ENCODE measurements at regions not wholly inside any gene's neighbourhood (a gene's known extent, or its start where the extent isn't known, plus 50 kb on each side); places are given as distances from the start of the nearest gene placed in this dataset.

- no peaks in the 10 kb centered on the region for H3K9me2 ChIP-seq (replicated peaks; ENCODE audit: low read depth, low read length)
- H3F3A ChIP-seq (ENCODE audit: low read depth): no peaks in the 10 kb centered on the region
- H3K9me3 ChIP-seq (ENCODE audit: insufficient read depth, low read depth, low read length): no peaks in the 10 kb centered on the region
- TF ChIP-seq EZH2phosphoT487 (IDR thresholded peaks at IDR 0.05; ENCODE audit: borderline replicate concordance) (no peak), CTCF (conservative IDR thresholded peaks at IDR 0.05; ENCODE audit: low read length) (no peak)
- H2AFZ ChIP-seq (ENCODE audit: low read length): no peak overlapping the region
- no peak overlapping the region for H3K4me2 ChIP-seq (ENCODE audit: low read depth, low read length, poor library complexity, severe bottlenecking)
- H4K20me1 ChIP-seq (ENCODE audit: insufficient read depth, low read length, poor library complexity, severe bottlenecking): no peaks in the 10 kb centered on the region
- no peaks in the 10 kb centered on the region for H3K27me3 ChIP-seq (ENCODE audit: insufficient read depth, low read length, poor library complexity, severe bottlenecking)
- H3K9ac ChIP-seq (ENCODE audit: low read depth, low read length, poor library complexity, severe bottlenecking): no peak overlapping the region
- H3K4me1 ChIP-seq (ENCODE audit: insufficient read depth, low read length, poor library complexity, severe bottlenecking): peaks cover under 1% of the 10 kb centered on the region
- no peaks in the 10 kb centered on the region for H3K79me2 ChIP-seq (ENCODE audit: insufficient read depth, low read length)
- H3K4me3 ChIP-seq (ENCODE audit: low read length, poor library complexity, severe bottlenecking): no peak overlapping the region
- H3K36me3 ChIP-seq (ENCODE audit: insufficient read depth, low read length): no peaks in the 10 kb centered on the region
Observed at GRCh38 chr2:8343031-8343430, 338.8 kb upstream of the ID2 start.

- Histone ChIP-seq H3K9me2 (replicated peaks; ENCODE audit: low read depth, low read length) (no peaks in the 10 kb centered on the region), H3K79me2 (ENCODE audit: insufficient read depth, low read length) (no peaks in the 10 kb centered on the region), H3K4me3 (ENCODE audit: low read length, poor library complexity, severe bottlenecking) (no peak overlapping the region), H3K4me1 (ENCODE audit: insufficient read depth, low read length, poor library complexity, severe bottlenecking) (no peaks in the 10 kb centered on the region), H3K27me3 (ENCODE audit: insufficient read depth, low read length, poor library complexity, severe bottlenecking) (no peaks in the 10 kb centered on the region), H3F3A (ENCODE audit: low read depth) (no peaks in the 10 kb centered on the region), H3K4me2 (ENCODE audit: low read depth, low read length, poor library complexity, severe bottlenecking) (no peak overlapping the region), H3K36me3 (ENCODE audit: insufficient read depth, low read length) (no peaks in the 10 kb centered on the region), H3K9ac (ENCODE audit: low read depth, low read length, poor library complexity, severe bottlenecking) (no peak overlapping the region), H4K20me1 (ENCODE audit: insufficient read depth, low read length, poor library complexity, severe bottlenecking) (no peaks in the 10 kb centered on the region), H3K9me3 (ENCODE audit: insufficient read depth, low read depth, low read length) (no peaks in the 10 kb centered on the region), H2AFZ (ENCODE audit: low read length) (no peak overlapping the region)
- TF ChIP-seq EZH2phosphoT487 (IDR thresholded peaks at IDR 0.05; ENCODE audit: borderline replicate concordance) (no peak), CTCF (conservative IDR thresholded peaks at IDR 0.05; ENCODE audit: low read length) (no peak)
Observed at GRCh38 chr2:8344144-8345097, 337.4 kb upstream of the ID2 start.

DNA sequence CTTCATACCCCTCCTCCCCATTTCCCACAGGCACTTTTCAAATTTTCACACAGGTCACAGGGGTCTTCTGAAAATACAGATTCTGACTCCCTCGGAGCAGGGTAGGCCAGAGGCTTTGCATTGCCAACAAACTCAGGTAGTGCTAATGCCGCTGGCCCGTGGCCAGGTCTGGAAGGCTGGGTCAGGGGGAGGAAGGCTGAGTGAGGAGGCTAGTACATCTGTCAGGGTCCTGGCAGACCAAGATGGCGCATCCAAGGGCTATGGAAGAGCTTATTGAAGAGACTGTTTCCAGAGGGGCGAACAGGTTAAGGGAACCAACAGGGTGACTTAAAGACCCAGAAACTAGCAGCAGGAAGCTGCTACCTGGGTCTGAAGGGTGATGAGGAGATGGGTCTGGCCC lies 336.7 kb upstream of the ID2 start:
- H2AFZ ChIP-seq (ENCODE audit: low read length): no peak overlapping the region
- no peaks in the 10 kb centered on the region for H4K20me1 ChIP-seq (ENCODE audit: insufficient read depth, low read length, poor library complexity, severe bottlenecking)
- H3K9me3 ChIP-seq (ENCODE audit: insufficient read depth, low read depth, low read length): no peaks in the 10 kb centered on the region
- H3K4me2 ChIP-seq (ENCODE audit: low read depth, low read length, poor library complexity, severe bottlenecking): no peak overlapping the region
- H3K36me3 ChIP-seq (ENCODE audit: insufficient read depth, low read length): no peaks in the 10 kb centered on the region
- H3K4me3 ChIP-seq (ENCODE audit: low read length, poor library complexity, severe bottlenecking): no peak overlapping the region
- H3K4me1 ChIP-seq (ENCODE audit: insufficient read depth, low read length, poor library complexity, severe bottlenecking): no peaks in the 10 kb centered on the region
- no peaks in the 10 kb centered on the region for H3K27me3 ChIP-seq (ENCODE audit: insufficient read depth, low read length, poor library complexity, severe bottlenecking)
- TF ChIP-seq CTCF (conservative IDR thresholded peaks at IDR 0.05; ENCODE audit: low read length) (no peak), EZH2phosphoT487 (IDR thresholded peaks at IDR 0.05; ENCODE audit: borderline replicate concordance) (no peak)
- no peaks in the 10 kb centered on the region for H3F3A ChIP-seq (ENCODE audit: low read depth)
- no peaks in the 10 kb centered on the region for H3K9me2 ChIP-seq (replicated peaks; ENCODE audit: low read depth, low read length)
- H3K79me2 ChIP-seq (ENCODE audit: insufficient read depth, low read length): no peaks in the 10 kb centered on the region
- no peak overlapping the region for H3K9ac ChIP-seq (ENCODE audit: low read depth, low read length, poor library complexity, severe bottlenecking)

All from Loucy (cell line).